Parathyroid adenoma (tissue), 2 donors: ENCODE measurements at regions not wholly inside any gene's neighbourhood (a gene's known extent, or its start where the extent isn't known, plus 50 kb on each side); places are given as distances from the start of the nearest gene placed in this dataset.

Experiments used
- H2AFZ ChIP-seq: fragments of 300-600 bp; sonication (generic); one replicate; pipeline ENCODE4 v1.7.0; 2017; ENCODE audit warnings: antibody characterized with exemption, mild to moderate bottlenecking
- H3K27ac ChIP-seq: fragments of 300-600 bp; sonication (generic); one replicate; pipeline ENCODE4 v1.7.0; 2017
- H3K27me3 ChIP-seq: fragments of 300-600 bp; sonication (generic); one replicate; pipeline ENCODE4 v1.7.0; 2017; ENCODE audit warnings: low read length; ENCODE audit not compliant: control insufficient read depth, insufficient read depth
- H3K36me3 ChIP-seq: fragments of 300-600 bp; sonication (generic); one replicate; pipeline ENCODE4 v1.7.0; 2017; ENCODE audit warnings: low read length; ENCODE audit not compliant: control insufficient read depth, insufficient read depth
- H3K4me1 ChIP-seq: fragments of 300-600 bp; sonication (generic); one replicate; pipeline ENCODE4 v1.7.0; 2017; ENCODE audit warnings: control low read depth
- H3K4me2 ChIP-seq: fragments of 300-600 bp; sonication (generic); one replicate; pipeline ENCODE4 v1.7.0; 2017; ENCODE audit warnings: low read length
- H3K4me3 ChIP-seq: fragments of 300-600 bp; sonication (generic); one replicate; pipeline ENCODE4 v1.7.0; 2017; ENCODE audit warnings: low read depth, low read length
- H3K79me2 ChIP-seq: fragments of 300-600 bp; sonication (generic); one replicate; pipeline ENCODE4 v1.7.0; 2017; ENCODE audit warnings: control low read depth
- H3K9ac ChIP-seq: fragments of 300-600 bp; sonication (generic); one replicate; pipeline ENCODE4 v1.7.0; 2017; ENCODE audit warnings: mild to moderate bottlenecking
- H3K9me3 ChIP-seq: fragments of 300-600 bp; sonication (generic); one replicate; pipeline ENCODE4 v1.7.0; 2017; ENCODE audit warnings: low read length; ENCODE audit not compliant: control insufficient read depth
- TF ChIP-seq, protein P1 (sequence below): fragments of 300-600 bp; sonication (generic); IDR thresholded peaks from one replicate; pipeline ENCODE4 v1.7.0; 2017; ENCODE audit warnings: antibody characterized with exemption, mild to moderate bottlenecking
- donor health status: primary hyperparathyroidism.

DNA sequence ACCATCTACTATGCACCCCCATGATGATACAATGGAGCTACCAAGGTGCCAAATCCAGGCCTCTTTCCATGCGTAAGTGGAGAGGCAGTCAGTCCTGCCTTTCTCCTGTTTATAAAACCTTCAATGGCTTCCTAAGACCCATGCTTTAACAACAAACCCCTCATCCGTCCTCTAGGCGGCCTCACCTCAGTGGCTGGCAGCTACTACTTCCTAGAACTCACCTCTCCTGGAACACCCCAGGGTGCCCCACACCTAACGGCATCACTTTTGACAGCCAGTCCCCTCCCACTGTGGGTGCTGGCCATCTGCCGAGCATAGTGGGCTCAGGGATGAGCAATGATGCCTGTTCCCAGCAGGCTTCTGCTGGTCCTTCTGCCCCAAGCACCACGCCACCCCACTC is 80.0 kb upstream of the TAB2 start:
- Histone ChIP-seq H3K9me3 (no peaks in the 10 kb centered on the region), H2AFZ (no peak overlapping the region), H3K36me3 (no peaks in the 10 kb centered on the region), H3K27me3 (no peaks in the 10 kb centered on the region), H3K4me1 (no peaks in the 10 kb centered on the region), H3K27ac (no peak overlapping the region), H3K79me2 (no peaks in the 10 kb centered on the region), H3K9ac (no peak overlapping the region), H3K4me3 (no peak overlapping the region), H3K4me2 (no peak overlapping the region)
- TF ChIP-seq, protein P1, sequence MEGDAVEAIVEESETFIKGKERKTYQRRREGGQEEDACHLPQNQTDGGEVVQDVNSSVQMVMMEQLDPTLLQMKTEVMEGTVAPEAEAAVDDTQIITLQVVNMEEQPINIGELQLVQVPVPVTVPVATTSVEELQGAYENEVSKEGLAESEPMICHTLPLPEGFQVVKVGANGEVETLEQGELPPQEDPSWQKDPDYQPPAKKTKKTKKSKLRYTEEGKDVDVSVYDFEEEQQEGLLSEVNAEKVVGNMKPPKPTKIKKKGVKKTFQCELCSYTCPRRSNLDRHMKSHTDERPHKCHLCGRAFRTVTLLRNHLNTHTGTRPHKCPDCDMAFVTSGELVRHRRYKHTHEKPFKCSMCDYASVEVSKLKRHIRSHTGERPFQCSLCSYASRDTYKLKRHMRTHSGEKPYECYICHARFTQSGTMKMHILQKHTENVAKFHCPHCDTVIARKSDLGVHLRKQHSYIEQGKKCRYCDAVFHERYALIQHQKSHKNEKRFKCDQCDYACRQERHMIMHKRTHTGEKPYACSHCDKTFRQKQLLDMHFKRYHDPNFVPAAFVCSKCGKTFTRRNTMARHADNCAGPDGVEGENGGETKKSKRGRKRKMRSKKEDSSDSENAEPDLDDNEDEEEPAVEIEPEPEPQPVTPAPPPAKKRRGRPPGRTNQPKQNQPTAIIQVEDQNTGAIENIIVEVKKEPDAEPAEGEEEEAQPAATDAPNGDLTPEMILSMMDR = no peak

DNA sequence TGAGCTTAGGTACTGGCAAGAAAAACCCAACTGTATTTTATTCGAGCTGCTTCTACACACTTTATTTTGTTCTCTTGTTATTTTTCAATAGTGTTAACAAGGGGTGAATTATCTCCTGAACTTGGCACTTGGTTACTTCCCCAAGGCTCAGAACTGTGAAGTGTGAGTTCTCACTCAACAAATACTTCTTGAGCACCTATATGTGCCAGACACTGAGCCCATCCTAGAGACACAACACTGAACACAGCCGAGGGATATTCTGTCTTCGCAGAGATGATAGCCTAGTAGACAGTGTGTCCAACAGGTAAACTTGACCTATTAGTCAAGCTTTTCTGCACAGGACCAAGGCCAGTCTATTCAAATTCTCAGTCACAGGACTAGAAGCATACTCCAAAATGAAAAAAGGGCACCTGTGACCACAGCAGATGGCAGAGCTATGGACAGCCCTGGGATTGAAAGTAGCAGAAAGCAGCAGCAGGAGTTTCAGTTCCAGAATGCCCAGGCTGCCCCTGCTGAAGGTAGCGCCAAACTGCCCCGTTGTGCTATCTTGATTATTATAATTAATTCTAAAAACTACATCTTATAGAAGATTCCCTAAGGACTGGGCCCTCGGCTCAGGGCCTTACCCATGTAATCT is 77.8 kb upstream of the TAB2 start:
- H3K27ac ChIP-seq = no peak overlapping the region
- H3K4me2 ChIP-seq = no peak overlapping the region
- H2AFZ ChIP-seq = no peak overlapping the region
- TF ChIP-seq, protein P1 = no peak
- no peak overlapping the region for H3K9ac ChIP-seq
- no peaks in the 10 kb centered on the region for H3K9me3 ChIP-seq
- no peaks in the 10 kb centered on the region for H3K79me2 ChIP-seq
- H3K27me3 ChIP-seq = no peaks in the 10 kb centered on the region
- no peaks in the 10 kb centered on the region for H3K4me1 ChIP-seq
- H3K36me3 ChIP-seq = no peaks in the 10 kb centered on the region
- H3K4me3 ChIP-seq = no peak overlapping the region

DNA sequence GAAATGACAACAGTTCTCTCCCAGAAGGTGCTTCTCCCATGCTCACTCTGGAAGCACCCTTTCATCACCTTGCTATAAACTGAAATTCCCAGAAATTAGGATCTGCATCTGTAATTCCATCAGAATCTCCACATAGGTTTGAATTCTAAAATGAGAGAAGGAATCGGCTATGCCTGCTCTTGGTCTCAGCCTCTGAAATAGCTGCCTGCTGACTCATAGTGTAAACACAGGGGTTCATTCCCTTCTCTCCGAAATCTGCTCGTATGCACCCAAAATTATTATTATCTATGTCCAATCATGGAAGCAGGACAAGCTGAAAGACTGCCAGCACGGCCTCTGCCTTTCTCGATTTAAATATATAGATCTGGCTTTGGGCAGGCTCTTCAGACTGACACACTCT is 74.6 kb upstream of the TAB2 start:
- no peak overlapping the region for H3K9ac ChIP-seq
- H3K36me3 ChIP-seq = no peaks in the 10 kb centered on the region
- H3K79me2 ChIP-seq = no peaks in the 10 kb centered on the region
- H3K4me3 ChIP-seq = no peak overlapping the region
- no peaks in the 10 kb centered on the region for H3K9me3 ChIP-seq
- TF ChIP-seq, protein P1 = no peak
- H3K4me1 ChIP-seq = no peaks in the 10 kb centered on the region
- H3K4me2 ChIP-seq = no peak overlapping the region
- H3K27ac ChIP-seq = no peak overlapping the region
- no peak overlapping the region for H2AFZ ChIP-seq
- H3K27me3 ChIP-seq = no peaks in the 10 kb centered on the region

DNA sequence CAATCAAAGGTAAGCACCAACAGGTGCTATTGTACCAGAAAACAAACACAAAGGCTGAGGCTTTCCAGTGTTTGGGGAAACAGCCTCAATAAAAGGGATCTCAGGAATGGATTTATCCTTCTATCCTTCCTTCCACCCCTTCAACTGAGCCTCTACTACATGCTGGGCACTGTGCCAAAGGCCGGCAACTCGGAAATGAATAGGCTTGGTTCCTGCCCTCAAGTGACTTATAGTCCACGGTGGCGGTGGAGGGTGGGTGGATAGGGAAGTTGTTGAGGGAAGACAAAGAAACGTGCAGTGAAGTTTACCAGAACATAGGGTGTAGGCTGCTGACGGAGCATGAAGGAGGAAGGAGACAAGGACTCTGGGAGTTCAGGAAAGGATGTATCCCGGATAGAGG is 73.4 kb upstream of the TAB2 start:
- H3K9me3 ChIP-seq = no peaks in the 10 kb centered on the region
- no peaks in the 10 kb centered on the region for H3K36me3 ChIP-seq
- no peak overlapping the region for H3K4me2 ChIP-seq
- TF ChIP-seq, protein P1 = no peak
- H3K9ac ChIP-seq = no peak overlapping the region
- H3K4me1 ChIP-seq = no peaks in the 10 kb centered on the region
- no peak overlapping the region for H2AFZ ChIP-seq
- H3K79me2 ChIP-seq = no peaks in the 10 kb centered on the region
- no peak overlapping the region for H3K27ac ChIP-seq
- no peaks in the 10 kb centered on the region for H3K27me3 ChIP-seq
- no peak overlapping the region for H3K4me3 ChIP-seq

DNA sequence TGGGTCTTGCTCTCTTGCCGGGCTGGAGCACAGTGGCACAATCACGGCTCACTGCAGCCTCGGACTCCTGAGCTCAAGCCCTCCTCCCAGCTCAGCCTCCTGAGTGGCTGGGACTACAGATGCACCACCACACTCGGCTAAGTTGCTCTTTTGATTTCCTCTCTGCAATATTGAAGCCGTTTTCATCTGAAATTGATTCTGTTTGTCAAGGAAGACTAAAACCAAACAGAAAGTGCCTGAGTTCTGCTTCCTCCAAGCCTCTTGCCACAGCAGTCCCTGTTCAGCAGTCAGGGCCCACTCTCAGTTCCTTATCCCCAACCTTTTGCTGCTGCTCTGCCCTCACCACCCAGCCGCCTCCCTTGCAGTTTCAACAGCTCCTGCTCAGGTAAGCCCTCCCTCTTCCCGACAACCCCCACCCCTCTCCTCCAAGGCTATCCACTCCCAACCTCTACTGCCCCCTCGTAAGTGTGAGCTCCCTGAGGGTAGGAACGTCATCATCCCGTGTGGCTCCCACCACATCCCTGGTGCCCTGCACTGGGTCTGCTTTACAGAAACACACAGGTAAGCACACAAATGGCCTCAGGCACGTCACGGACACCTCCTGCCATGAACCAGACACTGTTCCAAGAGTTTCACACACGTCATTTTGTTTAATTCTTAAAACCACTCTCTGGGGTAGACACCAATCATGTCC is 70.7 kb upstream of the TAB2 start:
- Histone ChIP-seq H3K27me3 (no peaks in the 10 kb centered on the region), H3K27ac (no peak overlapping the region), H2AFZ (no peak overlapping the region), H3K9ac (no peak overlapping the region), H3K9me3 (no peaks in the 10 kb centered on the region), H3K79me2 (no peaks in the 10 kb centered on the region), H3K36me3 (no peaks in the 10 kb centered on the region), H3K4me3 (no peak overlapping the region), H3K4me1 (no peaks in the 10 kb centered on the region), H3K4me2 (no peak overlapping the region)
- TF ChIP-seq, protein P1 = no peak
